ENCODE measurements at regions not wholly inside any gene's neighbourhood (a gene's known extent, or its start where the extent isn't known, plus 50 kb on each side); places are given as distances from the start of the nearest gene placed in this dataset.
A peak's percentile ranks its signal among the peaks of the same experiment; 100 is the strongest.
"Not testable (repeated sequence)": the region's sequence is repeated elsewhere in the genome, so short reads cannot be mapped to it uniquely, and the experiment has no call there.

DNA sequence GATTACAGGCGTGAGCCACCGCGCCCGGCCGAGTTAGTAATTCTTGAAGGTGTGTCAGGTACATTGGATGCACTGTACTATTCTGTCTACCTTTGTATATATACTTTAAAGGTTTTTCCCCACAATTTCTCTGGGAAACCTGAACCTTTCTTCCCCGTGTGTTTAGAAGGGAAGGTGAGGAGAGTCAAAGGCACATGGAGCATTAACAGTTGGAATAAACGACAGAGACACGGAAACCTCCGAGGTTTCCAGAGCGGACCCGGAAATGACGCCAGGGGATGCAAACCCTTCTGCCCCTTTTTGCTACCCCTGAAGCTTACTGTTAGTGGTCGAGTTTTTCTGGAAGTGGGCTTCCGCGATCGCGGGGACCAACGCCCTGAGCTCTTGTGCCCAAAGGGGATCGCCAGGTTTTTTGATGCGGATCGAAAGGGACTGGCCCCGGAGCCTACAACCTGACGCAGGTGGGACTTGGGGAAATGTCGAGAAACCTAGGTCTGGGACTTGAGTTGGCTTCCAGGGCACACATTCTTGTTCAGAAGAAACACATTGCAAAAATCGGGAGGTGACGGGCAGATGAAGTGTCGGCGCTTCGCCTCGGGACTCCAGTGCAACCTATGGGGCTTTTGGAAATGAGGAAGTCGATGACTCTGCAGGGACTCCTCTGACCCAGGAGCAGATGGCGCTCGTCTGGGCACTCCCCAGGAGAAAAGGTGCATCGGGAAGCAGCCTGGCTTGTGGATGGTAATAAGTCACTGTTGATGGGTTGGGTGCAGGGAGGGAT lies 218.2 kb downstream of the OR2B2 start:
- CTCF ChIA-PET: interaction anchor here (0.7 kb wide), 1 partner anchor 58 kb away, joined by 3 read pairs; no protein-coding TSS in a partner anchor
- ATAC-seq: peak; percentile 90

DNA sequence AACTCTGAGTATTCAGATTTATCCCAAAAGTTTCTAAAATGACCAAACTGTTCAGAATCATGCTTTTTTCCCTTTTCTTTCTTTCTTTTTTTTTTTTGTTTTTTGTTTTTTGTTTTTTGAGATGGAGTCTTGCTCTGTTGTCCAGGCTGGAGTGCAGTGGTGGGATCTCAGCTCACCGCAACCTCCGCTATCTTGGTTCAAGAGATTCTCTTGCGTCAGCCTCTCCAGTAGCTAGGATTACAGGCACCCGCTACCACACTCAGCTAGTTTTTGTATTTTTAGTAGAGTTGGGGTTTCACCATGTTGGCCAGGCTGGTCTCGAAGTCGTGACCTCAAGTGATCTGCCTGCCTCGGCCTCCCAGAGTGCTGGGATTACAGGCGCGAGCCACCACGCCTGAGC lies 219.2 kb upstream of the ZNF184 start:
- POLR2A ChIA-PET; H3K9me3 ChIP-seq; H3K4me3 ChIP-seq; DNase-seq (ENCODE audit: low read depth in 1 of 2, low spot score in 1 of 2); H3K27ac ChIP-seq; H3K4me1 ChIP-seq; FAIRE-seq; ATAC-seq; H3K4me2 ChIP-seq: not testable (repeated sequence)
- 94% methylated on average over 10 of the region's 10 CpGs for WGBS (ENCODE audit: missing lambda C conversion rate)
- CTCF ChIA-PET: interaction anchor here (1.0 to 1.2 kb wide), 2 partner anchors 60 to 440 kb away, joined by 3 to 4 read pairs; no protein-coding TSS in a partner anchor

More for the DNA sequence above, 218.2 kb downstream of the OR2B2 start:
- FAIRE-seq (no peak), DNase-seq (ENCODE audit: low read depth in 1 of 2, low spot score in 1 of 2) (peak; percentile 42 to 67)
- H3K4me1 ChIP-seq: no peaks in the 10 kb centered on the region
- 3% methylated on average over 28 of the region's 34 CpGs for WGBS (ENCODE audit: missing lambda C conversion rate)
- no peaks in the 10 kb centered on the region for H3K9me3 ChIP-seq
- POLR2A ChIA-PET: interaction anchor here (1.1 kb wide), 1 partner anchor 92 kb away, joined by 9 read pairs; no protein-coding TSS in a partner anchor
- peak overlapping the region; percentile 75 for H3K4me3 ChIP-seq
- H3K4me2 ChIP-seq: peak overlapping the region; percentile 80
- TF ChIP-seq SREBF2 (IDR thresholded peaks at IDR 0.05) (no peak), HOXA7 (CRISPR knock-in tag; IDR thresholded peaks at IDR 0.05) (no peak), HOXB5 (CRISPR knock-in tag; IDR thresholded peaks at IDR 0.05) (no peak), POLR2A (IDR thresholded peaks at IDR 0.05; ENCODE audit: low read length) (0 out of 2 replicates have a peak, but pooled peaks have one; percentile 2), NFE2L2 (conservative IDR thresholded peaks at IDR 0.05; ENCODE audit: low read length) (no peak), EHMT2 (IDR thresholded peaks at IDR 0.05; ENCODE audit: low read depth) (no peak), JUN (IDR thresholded peaks at IDR 0.05) (0 out of 5 replicates have a peak, but pooled peaks of 1 of the 2 experiments have one; percentile 21), PHF8 (IDR thresholded peaks at IDR 0.05; ENCODE audit: borderline replicate concordance, low read depth) (peak; percentile 43; the same call in 1 of the 2 replicates), FOSL2 (IDR thresholded peaks at IDR 0.05) (no peak), FOSL2 (CRISPR knock-in tag; IDR thresholded peaks at IDR 0.05) (no peak)
- TF ChIP-seq, protein P1, sequence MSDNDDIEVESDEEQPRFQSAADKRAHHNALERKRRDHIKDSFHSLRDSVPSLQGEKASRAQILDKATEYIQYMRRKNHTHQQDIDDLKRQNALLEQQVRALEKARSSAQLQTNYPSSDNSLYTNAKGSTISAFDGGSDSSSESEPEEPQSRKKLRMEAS (IDR thresholded peaks at IDR 0.05): peak; percentile 62; the same call in 1 of the 2 replicates
- TF ChIP-seq, protein P2, sequence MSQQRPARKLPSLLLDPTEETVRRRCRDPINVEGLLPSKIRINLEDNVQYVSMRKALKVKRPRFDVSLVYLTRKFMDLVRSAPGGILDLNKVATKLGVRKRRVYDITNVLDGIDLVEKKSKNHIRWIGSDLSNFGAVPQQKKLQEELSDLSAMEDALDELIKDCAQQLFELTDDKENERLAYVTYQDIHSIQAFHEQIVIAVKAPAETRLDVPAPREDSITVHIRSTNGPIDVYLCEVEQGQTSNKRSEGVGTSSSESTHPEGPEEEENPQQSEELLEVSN (IDR thresholded peaks at IDR 0.05; ENCODE audit: borderline replicate concordance, low read depth): peak; percentile 57; the same call in 1 of the 2 replicates
- peak overlapping the region; percentile 84 to 90 for H3K27ac ChIP-seq

DNA sequence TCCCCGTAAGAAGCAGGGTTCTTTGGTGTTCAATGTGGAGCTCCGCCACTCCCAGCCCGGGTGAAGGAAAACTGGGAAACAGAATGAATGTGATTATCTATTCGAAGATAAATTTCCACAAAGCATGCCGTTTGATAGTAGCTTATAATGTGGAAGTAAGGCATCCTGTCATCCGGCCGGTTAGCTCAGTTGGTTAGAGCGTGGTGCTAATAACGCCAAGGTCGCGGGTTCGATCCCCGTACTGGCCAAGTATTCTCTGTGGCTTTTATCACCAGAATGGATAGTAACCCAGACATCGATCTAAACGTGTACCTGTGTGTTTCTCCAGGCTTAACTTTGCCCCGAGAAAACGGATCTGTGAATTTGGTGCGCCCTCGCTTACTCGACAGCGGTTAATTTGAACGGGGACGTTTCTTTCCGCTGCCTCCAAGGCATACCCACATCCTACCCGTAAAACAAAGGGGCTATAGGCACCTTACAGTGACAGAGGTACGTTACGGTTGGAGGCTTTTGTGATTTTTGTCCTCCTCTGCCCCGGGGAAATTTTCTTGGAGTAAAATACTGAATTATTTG lies 215.2 kb upstream of the ZNF184 start:
- peaks cover 8% of the 10 kb centered on the region; the same call in 2 of the 3 replicates for H3K4me1 ChIP-seq
- ATAC-seq: peak; percentile 84 to 86
- TF ChIP-seq SREBF2 (IDR thresholded peaks at IDR 0.05) (peak; percentile 67), ZFP36 (IDR thresholded peaks at IDR 0.05; ENCODE audit: borderline replicate concordance, partially characterized antibody) (no peak), RCOR1 (IDR thresholded peaks at IDR 0.05; ENCODE audit: low read depth, low read length) (no peak), JUN (IDR thresholded peaks at IDR 0.05) (peak in 1 of 2 experiments; percentile 46; a peak in 2 of 5 replicates), CEBPB (IDR thresholded peaks at IDR 0.05) (peak in 1 of 2 experiments; percentile 38; a peak in 1 of 4 replicates), HOXA7 (CRISPR knock-in tag; IDR thresholded peaks at IDR 0.05) (no peak), GATA3 (IDR thresholded peaks at IDR 0.05; ENCODE audit: borderline replicate concordance) (peak; percentile 42; the same call in 1 of the 2 replicates), CBX2 (IDR thresholded peaks at IDR 0.05; ENCODE audit: borderline replicate concordance, low read depth) (no peak), FOSB (CRISPR knock-in tag; IDR thresholded peaks at IDR 0.05) (peak; percentile 75; the same call in 1 of the 2 replicates), MAZ (IDR thresholded peaks at IDR 0.05; ENCODE audit: borderline replicate concordance, low read depth, low read length) (0 out of 2 replicates have a peak, but pooled peaks have one; percentile 42), RARB (CRISPR knock-in tag; IDR thresholded peaks at IDR 0.05) (peak; percentile 68; the same call in 1 of the 2 replicates), JUNB (IDR thresholded peaks at IDR 0.05) (no peak)
- TF ChIP-seq, protein P1 (IDR thresholded peaks at IDR 0.05): peak; percentile 76
- TF ChIP-seq, protein P3, sequence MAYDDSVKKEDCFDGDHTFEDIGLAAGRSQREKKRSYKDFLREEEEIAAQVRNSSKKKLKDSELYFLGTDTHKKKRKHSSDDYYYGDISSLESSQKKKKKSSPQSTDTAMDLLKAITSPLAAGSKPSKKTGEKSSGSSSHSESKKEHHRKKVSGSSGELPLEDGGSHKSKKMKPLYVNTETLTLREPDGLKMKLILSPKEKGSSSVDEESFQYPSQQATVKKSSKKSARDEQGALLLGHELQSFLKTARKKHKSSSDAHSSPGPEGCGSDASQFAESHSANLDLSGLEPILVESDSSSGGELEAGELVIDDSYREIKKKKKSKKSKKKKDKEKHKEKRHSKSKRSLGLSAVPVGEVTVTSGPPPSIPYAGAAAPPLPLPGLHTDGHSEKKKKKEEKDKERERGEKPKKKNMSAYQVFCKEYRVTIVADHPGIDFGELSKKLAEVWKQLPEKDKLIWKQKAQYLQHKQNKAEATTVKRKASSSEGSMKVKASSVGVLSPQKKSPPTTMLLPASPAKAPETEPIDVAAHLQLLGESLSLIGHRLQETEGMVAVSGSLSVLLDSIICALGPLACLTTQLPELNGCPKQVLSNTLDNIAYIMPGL (CRISPR knock-in tag; IDR thresholded peaks at IDR 0.05; ENCODE audit: borderline replicate concordance): peak; percentile 43; the same call in 1 of the 2 replicates
- TF ChIP-seq, protein P4, sequence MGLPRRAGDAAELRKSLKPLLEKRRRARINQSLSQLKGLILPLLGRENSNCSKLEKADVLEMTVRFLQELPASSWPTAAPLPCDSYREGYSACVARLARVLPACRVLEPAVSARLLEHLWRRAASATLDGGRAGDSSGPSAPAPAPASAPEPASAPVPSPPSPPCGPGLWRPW (IDR thresholded peaks at IDR 0.05): no peak
- TF ChIP-seq, protein P5, sequence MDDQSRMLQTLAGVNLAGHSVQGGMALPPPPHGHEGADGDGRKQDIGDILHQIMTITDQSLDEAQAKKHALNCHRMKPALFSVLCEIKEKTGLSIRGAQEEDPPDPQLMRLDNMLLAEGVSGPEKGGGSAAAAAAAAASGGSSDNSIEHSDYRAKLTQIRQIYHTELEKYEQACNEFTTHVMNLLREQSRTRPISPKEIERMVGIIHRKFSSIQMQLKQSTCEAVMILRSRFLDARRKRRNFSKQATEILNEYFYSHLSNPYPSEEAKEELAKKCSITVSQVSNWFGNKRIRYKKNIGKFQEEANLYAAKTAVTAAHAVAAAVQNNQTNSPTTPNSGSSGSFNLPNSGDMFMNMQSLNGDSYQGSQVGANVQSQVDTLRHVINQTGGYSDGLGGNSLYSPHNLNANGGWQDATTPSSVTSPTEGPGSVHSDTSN (IDR thresholded peaks at IDR 0.05): no peak
- TF ChIP-seq, protein P6, sequence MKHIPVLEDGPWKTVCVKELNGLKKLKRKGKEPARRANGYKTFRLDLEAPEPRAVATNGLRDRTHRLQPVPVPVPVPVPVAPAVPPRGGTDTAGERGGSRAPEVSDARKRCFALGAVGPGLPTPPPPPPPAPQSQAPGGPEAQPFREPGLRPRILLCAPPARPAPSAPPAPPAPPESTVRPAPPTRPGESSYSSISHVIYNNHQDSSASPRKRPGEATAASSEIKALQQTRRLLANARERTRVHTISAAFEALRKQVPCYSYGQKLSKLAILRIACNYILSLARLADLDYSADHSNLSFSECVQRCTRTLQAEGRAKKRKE (CRISPR knock-in tag; IDR thresholded peaks at IDR 0.05; ENCODE audit: low read depth): no peak
- H3K9me3 ChIP-seq: no peaks in the 10 kb centered on the region
- POLR2A ChIA-PET: no interaction called here
- CTCF ChIA-PET: interaction anchor here (0.8 to 1.9 kb wide), 11 partner anchors 10 to 108 kb away, joined by 3 to 6 read pairs (median 4); no protein-coding TSS in a partner anchor
- 2% methylated on average over 26 of the region's 28 CpGs for WGBS (ENCODE audit: missing lambda C conversion rate)
- DNase-seq (ENCODE audit: low read depth in 1 of 2, low spot score in 1 of 2): peak; percentile 79 to 94
- peak overlapping the region; percentile 79 for H3K4me3 ChIP-seq
- peak overlapping the region; percentile 61 to 81 for H3K27ac ChIP-seq
- H3K4me2 ChIP-seq: peak overlapping the region; percentile 77
- FAIRE-seq: no peak
